Thyroid gland (tissue), 4 donors: ENCODE measurements at regions not wholly inside any gene's neighbourhood (a gene's known extent, or its start where the extent isn't known, plus 50 kb on each side); places are given as distances from the start of the nearest gene placed in this dataset.

Experiments used
- DNase-seq, 2 donors: peaks; one replicate each; pipeline ENCODE4 v3.0.0-alpha.2; 2019
- H3K27ac ChIP-seq, 3 donors: fragments of 200-600 bp; sonication (generic); 1 replicate in 2 of 3; 2 replicates in 1 of 3; pipeline ENCODE4 v1.5.1; 2016 to 2019; ENCODE audit warnings: mild to moderate bottlenecking in 1 of 3, moderate library complexity in 1 of 3
- H3K27me3 ChIP-seq: fragments of 200-600 bp; sonication (generic); one replicate; pipeline ENCODE4 v1.5.1; 2019
- H3K36me3 ChIP-seq, 2 donors: fragments of 200-600 bp; sonication (generic); one replicate each; pipeline ENCODE4 v1.5.1; 2016 to 2019
- H3K4me1 ChIP-seq, 2 donors: fragments of 200-600 bp; sonication (generic); one replicate each; pipeline ENCODE4 v1.5.1; 2017 to 2019
- H3K4me3 ChIP-seq, 3 donors: fragments of 200-600 bp; sonication (generic); replicated peaks in 1 of 3; 1 replicate in 2 of 3; 2 replicates in 1 of 3; pipeline ENCODE4 v1.5.1; 2016; ENCODE audit warnings: mild to moderate bottlenecking in 1 of 3
- H3K9me3 ChIP-seq: fragments of 200-600 bp; sonication (generic); one replicate; pipeline ENCODE4 v1.5.1; 2017
- POLR2A ChIP-seq, 2 donors: fragments of 450-650 bp; IDR thresholded peaks; one replicate each; pipeline ENCODE4 v1.6.1; 2017; ENCODE audit warnings: antibody characterized with exemption in 2 of 2, mild to moderate bottlenecking in 2 of 2, moderate library complexity in 1 of 2
- WGBS, 2 donors: methylation state at CpG; one replicate each; pipeline ENCODE4 v1.1.5; 2017; 5-methylcytosine and 5-hydroxymethylcytosine counted together
- intact Hi-C: fragments of 100-400 bp; cut with DNase I; formaldehyde crosslinking; loops from one replicate; pipeline ENCODE4 v1.15.1; 2023
- TF ChIP-seq, protein P1 (sequence below), 6 experiments: fragments of 200-600 bp in 3 of 6; fragments of 450-650 bp in 3 of 6; sonication (generic) in 3 of 6; IDR thresholded peaks; one replicate each; pipeline ENCODE4 v1.5.1; 2016 to 2019; ENCODE audit warnings: antibody characterized with exemption in 6 of 6, mild to moderate bottlenecking in 2 of 6, inconsistent platforms in 1 of 6, moderate library complexity in 1 of 6

GRCh38 chr21:15252431-15252830, 187.6 kb upstream of the NRIP1 start:
- H3K4me1 ChIP-seq, result no peaks in the 10 kb centered on the region
- no peak for DNase-seq
- no peaks in the 10 kb centered on the region for H3K27me3 ChIP-seq
- intact Hi-C loops, result no loop called here
- 82 to 84% methylated on average over 3 of the region's 3 CpGs for WGBS, 2 donors
- no peak overlapping the region for H3K27ac ChIP-seq
- no peaks in the 10 kb centered on the region for H3K9me3 ChIP-seq
- H3K4me3 ChIP-seq, result no peak overlapping the region
- no peaks in the 10 kb centered on the region for H3K36me3 ChIP-seq
- no peak for TF ChIP-seq POLR2A (IDR thresholded peaks at IDR 0.05)
- TF ChIP-seq, protein P1, sequence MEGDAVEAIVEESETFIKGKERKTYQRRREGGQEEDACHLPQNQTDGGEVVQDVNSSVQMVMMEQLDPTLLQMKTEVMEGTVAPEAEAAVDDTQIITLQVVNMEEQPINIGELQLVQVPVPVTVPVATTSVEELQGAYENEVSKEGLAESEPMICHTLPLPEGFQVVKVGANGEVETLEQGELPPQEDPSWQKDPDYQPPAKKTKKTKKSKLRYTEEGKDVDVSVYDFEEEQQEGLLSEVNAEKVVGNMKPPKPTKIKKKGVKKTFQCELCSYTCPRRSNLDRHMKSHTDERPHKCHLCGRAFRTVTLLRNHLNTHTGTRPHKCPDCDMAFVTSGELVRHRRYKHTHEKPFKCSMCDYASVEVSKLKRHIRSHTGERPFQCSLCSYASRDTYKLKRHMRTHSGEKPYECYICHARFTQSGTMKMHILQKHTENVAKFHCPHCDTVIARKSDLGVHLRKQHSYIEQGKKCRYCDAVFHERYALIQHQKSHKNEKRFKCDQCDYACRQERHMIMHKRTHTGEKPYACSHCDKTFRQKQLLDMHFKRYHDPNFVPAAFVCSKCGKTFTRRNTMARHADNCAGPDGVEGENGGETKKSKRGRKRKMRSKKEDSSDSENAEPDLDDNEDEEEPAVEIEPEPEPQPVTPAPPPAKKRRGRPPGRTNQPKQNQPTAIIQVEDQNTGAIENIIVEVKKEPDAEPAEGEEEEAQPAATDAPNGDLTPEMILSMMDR (IDR thresholded peaks at IDR 0.05), result no peak

GRCh38 chr21:15254111-15254510, 189.3 kb upstream of the NRIP1 start:
- DNase-seq, result no peak
- no peak overlapping the region for H3K4me3 ChIP-seq
- no peaks in the 10 kb centered on the region for H3K36me3 ChIP-seq
- no peaks in the 10 kb centered on the region for H3K9me3 ChIP-seq
- TF ChIP-seq, protein P1 (IDR thresholded peaks at IDR 0.05), result no peak
- no peak for TF ChIP-seq POLR2A (IDR thresholded peaks at IDR 0.05)
- intact Hi-C loops, result no loop called here
- H3K4me1 ChIP-seq, result no peaks in the 10 kb centered on the region
- H3K27ac ChIP-seq, result no peak overlapping the region
- 93 to 100% methylated on average over 4 of the region's 4 CpGs for WGBS, 2 donors
- H3K27me3 ChIP-seq, result no peaks in the 10 kb centered on the region

DNA sequence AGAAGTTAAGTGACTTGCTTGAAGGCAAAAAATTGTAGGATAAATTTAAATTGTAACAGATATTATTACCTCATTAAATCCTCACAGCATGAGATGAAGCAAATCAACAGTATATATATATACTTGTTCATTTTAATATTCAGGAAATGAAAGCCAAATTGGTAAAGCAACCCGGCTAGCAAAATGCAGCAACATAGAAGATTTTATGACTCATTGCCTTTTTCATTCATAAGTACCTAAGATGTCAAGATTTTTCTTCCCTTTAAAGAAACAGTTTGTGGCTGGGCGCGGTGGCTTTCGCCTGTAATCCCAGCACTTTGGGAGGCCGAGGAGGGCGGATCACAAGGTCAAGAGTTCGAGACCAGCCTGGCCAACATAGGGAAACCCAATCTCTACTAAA, 190.5 kb upstream of the NRIP1 start:
- TF ChIP-seq, protein P1 (IDR thresholded peaks at IDR 0.05), result no peak
- no peak for TF ChIP-seq POLR2A (IDR thresholded peaks at IDR 0.05)
- 86 to 95% methylated on average over 7 of the region's 7 CpGs for WGBS, 2 donors
- Histone ChIP-seq H3K27ac (no peak overlapping the region), H3K4me1 (no peaks in the 10 kb centered on the region), H3K4me3 (no peak overlapping the region), H3K9me3 (no peaks in the 10 kb centered on the region), H3K27me3 (no peaks in the 10 kb centered on the region), H3K36me3 (no peaks in the 10 kb centered on the region)
- intact Hi-C loops, result no loop called here
- no peak for DNase-seq

DNA sequence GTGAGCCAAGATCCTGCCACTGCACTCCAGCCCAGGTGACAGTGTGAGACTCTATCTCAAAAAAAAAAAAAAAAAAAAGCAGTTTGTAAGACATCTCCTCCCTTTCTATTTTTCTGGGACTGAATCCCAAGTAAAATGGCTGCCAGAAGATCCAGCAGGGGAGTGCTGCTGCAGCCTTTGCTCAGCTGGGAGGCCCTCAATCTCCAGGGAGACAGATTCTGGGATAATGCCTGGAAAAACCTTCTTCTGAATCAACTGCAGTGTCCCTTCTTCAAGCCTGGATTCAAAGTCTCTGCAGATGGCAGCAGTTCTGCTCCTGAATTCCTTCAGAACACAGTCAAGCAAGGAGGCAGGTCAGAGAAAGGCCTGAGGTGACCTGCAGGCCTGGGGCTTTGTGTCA, 191.0 kb upstream of the NRIP1 start:
- Histone ChIP-seq H3K36me3 (no peaks in the 10 kb centered on the region), H3K27me3 (no peaks in the 10 kb centered on the region), H3K9me3 (no peaks in the 10 kb centered on the region), H3K4me3 (no peak overlapping the region), H3K27ac (no peak overlapping the region), H3K4me1 (no peaks in the 10 kb centered on the region)
- intact Hi-C loops, result no loop called here
- no peak for DNase-seq
- TF ChIP-seq, protein P1 (IDR thresholded peaks at IDR 0.05), result no peak
- TF ChIP-seq POLR2A (IDR thresholded peaks at IDR 0.05), result no peak

DNA sequence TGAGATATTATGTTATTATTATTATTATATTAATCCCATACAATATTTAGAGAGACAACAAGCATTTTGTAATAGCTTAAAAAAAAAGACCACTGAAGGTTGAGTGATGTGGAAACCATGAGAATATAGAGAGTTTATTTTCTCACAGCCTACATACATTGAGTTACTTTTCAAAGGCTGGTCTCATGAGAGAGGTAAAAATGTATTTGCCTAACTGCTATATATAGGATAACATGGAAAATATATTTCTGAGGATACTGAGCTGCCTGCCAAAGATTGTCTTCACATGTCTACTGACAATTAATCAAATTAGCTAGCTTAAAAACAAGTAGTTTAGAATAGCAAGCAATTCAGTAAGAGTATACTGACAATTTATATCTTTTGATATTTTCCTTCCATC, 192.2 kb upstream of the NRIP1 start:
- intact Hi-C loops, result no loop called here
- H3K27ac ChIP-seq, result no peak overlapping the region
- H3K9me3 ChIP-seq, result no peaks in the 10 kb centered on the region
- H3K36me3 ChIP-seq, result no peaks in the 10 kb centered on the region
- no peaks in the 10 kb centered on the region for H3K27me3 ChIP-seq
- H3K4me1 ChIP-seq, result no peaks in the 10 kb centered on the region
- DNase-seq, result no peak
- TF ChIP-seq, protein P1 (IDR thresholded peaks at IDR 0.05), result no peak
- no peak for TF ChIP-seq POLR2A (IDR thresholded peaks at IDR 0.05)
- no peak overlapping the region for H3K4me3 ChIP-seq
